COR-L47 (cell line): ENCODE measurements at regions not wholly inside any gene's neighbourhood (a gene's known extent, or its start where the extent isn't known, plus 50 kb on each side); places are given as distances from the start of the nearest gene placed in this dataset.
"Not testable (repeated sequence)": the region's sequence is repeated elsewhere in the genome, so short reads cannot be mapped to it uniquely, and the experiment has no call there.

Source experiments
- DNase-seq: peaks from one replicate; lab custom pipeline; 2025; lab: John Stamatoyannopoulos, UW

DNA sequence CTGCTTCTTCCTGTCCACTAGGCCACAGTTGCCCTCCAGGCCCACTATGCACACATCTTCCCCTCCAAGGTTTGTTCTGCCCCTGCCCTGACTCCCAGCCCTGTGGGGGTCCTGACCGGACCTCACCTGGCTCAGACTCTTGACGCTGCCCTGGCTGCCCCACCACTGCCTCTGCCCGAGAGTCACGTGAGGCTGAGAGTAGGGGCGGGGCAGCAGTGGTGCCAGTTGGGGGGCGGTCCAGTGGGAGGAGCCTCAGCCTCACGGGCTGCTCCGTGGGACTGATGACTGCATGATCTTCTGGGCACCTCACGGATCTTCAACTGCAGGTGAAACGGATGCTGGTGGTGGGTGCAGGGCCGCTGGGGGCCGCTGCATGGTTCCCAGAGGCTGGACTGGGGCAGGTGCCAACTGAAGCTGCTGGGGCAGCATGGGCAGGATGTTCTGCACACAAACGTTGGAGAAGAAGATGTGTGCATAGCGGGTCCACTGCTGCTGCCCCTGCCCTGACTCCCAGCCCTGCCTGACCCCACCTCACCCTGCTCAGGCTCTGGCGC is 77.6 kb downstream of the HHIPL2 start:
- DNase-seq = not testable (repeated sequence)

DNA sequence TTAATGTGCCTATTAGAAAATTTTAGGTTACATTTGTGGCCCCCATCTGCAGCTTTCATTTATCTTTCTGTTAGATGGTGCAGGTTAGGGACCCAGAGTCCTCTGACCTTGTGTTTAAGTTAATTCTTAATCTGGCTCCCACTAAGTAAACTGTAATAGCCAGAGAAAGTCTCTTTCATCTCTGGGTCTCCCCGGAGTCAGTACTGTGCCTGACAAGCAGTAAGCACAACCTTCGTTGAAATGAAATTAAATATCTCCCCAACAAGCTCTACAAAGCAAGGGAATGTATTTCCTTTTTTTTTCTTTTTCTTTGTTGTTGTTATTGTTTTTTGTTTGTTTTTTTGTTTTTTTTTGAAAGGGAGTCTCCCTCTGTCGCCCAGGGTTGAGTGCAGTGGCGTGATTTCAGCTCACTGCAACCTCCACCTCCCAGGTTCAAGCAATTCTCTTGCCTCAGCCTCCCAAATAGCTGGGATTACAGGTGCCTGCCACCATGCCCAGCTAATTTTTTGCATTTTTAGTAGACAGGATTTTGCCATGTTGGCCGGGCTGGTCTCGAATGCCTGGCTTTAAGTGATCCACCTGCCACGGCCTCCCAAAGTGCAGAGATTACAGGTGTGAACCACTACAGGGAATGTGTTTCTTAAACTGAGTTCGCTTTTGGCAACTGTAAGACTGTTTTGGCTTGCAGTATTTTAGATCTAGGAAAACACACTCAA is 81.6 kb downstream of the HHIPL2 start:
- DNase-seq = no peak

DNA sequence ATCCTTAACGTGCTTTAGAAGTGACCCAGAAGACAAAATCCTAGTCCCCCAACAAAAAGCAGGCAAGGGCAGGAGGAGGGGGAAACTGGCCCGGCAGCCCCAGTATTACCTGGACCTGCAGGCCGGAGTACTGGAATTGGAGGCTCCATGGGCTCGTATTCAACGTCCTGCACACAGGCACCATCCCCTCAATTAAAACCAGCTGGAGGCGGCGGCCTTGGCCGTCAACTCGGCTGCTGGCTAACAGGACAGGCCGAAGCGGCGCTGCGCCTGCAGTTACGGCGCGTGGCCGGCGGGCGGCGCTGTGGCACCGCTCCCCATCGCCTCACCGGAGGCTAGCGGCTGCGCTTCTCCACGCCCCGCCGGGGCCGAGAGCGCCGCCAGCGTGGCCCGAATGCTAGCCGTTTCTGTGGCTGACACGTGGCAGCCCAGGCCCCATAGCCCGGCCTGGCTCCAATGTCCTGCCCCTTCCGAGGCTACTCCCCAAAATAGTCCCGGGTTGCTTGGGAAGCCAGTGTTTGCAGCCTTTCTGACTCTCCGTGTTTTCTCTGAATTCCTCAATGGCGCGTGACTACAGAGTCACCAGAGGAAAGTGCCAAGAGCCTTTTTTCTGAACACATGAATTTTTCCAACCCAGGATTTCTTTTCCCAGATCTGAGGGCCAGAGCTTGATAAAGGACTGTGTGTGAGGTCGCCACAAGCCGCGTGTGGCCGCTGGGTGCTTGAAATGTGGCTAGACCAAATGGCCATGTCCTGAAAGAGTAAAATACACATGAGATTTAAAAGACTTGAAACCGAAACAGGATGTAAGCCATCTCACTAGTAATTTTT is 82.5 kb downstream of the HHIPL2 start:
- peak; percentile 74 for DNase-seq

DNA sequence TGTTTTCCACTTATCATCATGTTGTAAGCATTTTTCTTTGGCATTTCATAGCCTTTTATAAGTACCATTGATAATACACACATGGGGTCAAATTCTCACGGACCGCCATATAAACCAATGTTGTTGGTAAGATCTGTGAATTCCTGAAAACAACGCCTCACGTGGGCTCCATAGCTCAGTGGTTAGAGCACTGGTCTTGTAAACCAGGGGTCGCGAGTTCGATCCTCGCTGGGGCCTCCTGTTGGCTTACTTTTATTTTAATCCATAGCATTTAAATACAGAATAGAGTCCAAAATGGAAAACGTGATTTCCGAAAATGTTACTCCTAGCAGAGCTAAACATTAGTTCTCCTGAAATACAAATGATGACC is 83.1 kb downstream of the HHIPL2 start:
- peak; percentile 14 for DNase-seq

DNA sequence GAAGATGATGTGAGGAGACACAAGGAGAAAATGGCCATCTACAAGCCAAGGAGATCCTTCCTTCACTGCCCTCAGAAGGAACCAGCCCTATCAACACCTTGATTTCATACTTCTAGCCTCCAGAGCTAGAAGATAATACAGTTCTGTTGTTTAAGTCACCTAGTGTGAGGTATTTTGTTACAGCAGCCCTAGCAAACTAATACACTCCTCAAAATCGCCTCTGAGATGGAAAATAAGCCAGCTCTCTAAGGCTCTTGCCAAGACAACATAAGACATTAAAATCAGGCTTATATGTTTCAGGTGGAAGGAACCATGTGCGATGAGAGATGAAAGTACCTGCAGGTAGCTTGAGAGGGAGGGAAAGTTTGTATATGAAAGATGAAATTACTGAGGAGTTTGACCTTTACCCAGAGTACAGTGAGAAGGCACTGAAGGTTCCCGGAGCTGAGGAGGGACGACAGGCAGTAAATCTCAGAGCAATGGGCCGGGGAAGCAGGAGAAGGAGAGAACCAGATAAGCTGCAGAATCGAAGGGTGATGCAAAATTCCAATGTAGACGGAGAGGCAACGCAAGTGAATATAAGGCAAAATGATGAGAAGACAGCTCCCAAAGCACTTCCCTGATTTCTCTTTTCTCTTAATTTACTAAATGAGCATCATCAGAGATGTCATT is 84.7 kb downstream of the HHIPL2 start:
- no peak for DNase-seq

DNA sequence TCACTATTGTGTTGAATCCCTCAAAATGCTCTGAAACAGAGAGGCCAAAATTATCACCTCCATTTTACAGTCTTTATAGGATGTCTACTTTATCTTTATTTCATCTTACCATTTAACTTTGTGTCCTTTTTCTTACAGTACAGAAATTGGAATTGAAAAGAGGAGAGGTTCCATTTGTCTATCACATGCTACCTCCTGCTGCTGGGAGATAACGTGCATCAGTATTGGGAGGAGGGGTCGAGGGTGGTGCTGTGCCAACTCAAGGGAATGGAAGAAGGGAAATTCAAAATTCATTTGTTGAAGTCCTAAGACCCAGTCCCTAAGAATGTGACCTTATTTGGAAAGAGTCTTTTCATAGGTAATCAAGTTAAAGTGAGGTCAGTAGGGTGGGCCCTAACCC is 85.3 kb downstream of the HHIPL2 start:
- DNase-seq = no peak

DNA sequence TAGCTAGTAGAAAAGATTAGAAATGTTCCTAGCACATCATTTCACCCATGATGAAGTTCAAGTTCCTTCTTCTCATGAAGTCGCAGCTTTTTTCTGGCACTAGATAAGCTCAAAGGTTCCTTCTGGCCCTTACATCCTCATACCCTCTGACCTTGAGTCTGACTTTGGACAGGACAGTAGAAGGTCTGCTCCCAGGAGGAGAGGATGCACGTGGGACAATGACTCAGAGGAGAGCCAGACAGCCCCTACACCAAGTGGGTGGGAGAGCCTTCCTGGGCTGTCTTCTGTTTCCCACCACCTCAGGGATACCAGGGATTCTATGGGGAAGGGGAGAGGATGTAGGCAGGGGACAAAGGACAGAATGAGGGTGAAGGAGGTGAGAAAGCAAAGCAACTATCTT is 86.0 kb downstream of the HHIPL2 start:
- DNase-seq = no peak

DNA sequence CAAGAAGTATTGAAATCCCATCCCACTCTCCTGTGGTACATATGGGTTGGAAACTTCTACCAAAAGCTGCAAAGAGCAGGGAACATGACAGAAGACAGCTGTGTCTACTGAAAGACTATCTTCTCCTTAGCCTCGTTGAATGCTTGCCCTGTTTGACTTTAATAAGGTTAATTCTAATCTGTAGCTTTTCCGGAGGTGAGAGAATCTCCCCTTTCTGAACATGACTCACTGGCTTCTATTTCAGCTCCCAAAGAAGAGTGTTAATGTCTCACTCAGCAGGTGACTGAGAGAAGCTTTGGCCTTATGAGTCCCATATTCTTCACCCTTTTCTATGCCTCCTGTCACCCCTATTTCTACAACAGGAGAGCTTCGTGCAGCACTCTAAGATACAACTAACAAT is 88.3 kb downstream of the HHIPL2 start:
- DNase-seq = no peak

DNA sequence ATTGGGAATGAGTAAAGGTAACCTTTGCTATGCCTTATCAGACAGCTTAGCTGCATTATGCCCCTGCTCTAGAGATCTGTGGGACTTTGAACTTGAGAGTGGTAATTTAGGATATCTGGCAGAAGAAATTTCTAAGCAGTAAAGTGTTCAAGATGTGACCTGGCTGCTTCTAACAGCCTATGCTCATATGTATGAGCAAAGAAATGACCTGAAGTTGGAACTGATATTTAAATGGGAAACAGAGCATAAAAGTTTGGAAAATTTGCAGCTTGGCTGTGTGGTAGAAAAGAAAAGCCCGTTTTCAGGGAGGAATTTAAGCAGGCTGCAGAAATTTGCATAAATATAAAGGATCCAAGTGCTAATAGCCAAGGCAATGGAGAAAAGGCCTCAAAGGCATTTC is 90.4 kb downstream of the HHIPL2 start:
- no peak for DNase-seq

DNA sequence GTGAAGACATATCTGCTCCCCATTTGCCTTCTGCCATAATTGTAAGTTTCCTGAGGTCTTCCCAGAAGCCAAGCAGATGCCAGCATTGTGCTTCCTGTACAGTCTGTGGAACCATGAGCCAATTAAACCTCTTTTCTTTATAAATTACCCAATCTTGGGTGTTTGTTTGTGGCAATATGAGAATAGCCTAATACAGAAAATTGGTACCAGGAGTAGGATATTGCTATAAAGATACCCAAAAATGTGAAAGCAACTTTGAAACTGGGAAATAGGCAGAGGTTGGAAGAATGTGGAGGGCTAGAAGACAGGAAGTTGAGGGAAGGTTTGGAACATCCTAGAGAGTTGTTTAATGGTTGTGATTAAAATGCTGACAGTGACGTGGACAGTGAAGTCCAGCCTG is 90.8 kb downstream of the HHIPL2 start:
- no peak for DNase-seq

DNA sequence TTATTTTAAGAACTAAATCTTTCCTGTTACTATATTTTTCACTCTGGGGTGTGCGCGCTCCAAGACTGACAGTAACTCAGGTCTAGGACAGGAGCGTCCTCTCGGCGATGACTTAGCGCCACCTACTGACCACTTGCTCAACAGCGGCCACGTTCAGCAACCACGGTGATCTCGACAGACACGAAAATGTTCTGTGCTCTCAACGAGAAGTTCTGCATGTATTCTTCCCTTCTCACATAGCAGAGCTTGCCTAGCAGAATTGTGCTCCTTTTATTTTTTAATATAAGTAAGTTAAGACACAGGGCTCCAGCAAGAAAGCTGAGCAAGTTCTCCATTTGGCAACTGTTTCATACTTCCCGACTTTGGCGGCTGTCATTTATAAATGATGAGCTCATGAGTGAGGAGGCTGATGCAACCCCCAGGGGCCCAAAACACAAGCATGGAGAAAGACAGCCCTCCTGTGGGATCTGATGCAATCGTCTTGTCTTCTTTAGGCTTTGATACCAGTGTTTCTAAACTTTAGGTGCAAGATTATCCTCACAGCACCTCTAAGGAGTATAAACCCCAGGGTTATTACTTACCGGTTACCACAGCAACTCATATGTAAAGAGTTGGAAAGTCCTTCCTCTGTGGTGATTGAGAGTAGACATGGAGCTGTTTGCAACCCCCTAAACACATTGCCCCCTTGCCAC is 92.6 kb downstream of the HHIPL2 start:
- peak; percentile 64 for DNase-seq

DNA sequence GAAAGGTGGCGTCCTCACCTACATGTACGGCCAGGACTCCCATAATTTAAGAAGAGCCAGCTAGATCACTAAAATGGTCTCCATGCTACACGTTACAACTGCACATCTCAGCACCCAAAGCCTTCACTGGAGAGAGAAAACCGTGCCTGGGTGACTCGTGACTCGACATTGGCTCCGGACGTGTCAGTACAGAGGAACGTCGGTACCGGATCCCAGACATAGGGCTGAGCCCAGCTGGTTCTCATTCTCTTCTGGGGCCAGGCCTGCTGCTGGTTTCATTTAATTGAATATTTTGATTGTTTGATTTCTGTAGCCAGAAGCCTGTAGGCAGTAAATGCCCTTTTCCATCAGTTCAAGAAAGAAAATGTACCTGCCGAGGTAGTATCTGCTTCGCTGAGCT is 93.1 kb downstream of the HHIPL2 start:
- DNase-seq = no peak

DNA sequence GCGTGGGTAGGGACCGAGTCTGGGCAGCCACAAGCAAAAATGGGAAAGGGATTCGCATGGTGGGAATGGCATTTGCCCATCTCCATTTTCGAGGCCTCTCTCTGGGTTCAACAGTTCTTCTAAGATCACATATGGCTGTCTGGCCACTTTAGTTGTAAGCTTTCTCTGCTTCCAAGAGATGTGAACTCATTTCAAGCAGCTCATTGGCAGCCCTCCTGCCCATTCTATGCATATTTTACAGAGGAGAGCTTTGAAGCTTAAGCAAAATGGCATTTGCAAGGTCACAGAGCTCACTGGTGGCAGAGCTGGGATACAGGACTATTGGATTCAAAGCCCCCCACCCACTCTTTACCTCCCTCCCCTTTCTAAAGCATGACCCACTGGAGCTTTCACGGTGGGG is 93.7 kb downstream of the HHIPL2 start:
- no peak for DNase-seq

DNA sequence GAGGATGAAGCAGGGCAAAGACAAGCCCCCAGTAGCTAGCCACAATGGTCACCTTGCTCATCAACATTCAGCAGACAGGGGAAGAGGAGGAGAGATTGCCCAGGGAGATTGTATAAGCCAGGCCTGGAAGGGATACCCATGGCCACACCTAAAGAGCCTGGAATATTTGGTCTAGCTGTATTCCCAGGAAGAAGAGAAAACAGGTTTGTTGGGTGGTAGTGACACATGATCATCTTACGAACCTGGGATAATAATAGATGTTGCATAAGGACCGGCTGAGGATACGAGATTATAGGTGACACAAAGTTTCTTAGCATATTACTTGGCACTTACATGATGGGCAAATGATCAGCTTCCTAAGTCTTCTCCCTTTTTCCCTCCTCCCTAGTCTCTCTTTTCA is 95.9 kb downstream of the HHIPL2 start:
- DNase-seq = no peak

DNA sequence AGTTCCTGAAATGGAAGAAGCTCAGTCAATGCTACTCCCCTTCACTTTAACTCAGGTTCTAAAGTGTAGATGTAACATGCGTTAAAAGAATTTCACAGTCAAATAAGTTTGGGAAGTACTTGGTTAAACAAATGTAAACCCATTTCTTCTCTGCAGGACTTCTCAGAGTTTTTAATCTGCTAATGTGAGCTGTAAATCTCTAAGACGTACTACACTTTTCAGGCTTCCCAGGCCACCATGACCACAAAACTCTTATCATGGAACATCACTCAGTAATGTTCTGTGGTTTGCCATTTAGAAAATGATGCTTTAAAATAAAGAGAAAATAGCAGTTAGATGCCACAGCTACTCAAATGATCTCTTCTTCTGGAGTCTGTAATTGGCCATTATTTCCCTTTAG is 104.3 kb downstream of the HHIPL2 start:
- DNase-seq = no peak

DNA sequence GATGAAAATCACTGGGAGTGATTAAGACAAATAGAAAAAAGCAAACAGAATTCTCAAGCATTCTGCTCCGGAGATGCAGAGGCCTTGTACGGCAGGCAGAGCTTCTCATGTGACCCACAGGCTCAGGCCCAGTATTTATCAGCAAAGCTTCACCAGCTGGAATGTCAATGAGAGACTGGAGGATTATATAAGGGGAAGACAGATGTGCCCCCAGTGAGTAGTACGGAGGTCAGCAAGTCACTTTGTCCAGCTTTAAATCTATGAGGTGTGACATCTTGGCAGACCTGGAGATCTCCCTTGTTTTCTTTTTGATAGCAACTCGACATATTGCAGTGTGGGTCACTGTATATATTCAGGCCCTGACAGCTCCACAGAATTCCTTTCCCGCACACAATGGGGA is 106.8 kb downstream of the HHIPL2 start:
- no peak for DNase-seq

DNA sequence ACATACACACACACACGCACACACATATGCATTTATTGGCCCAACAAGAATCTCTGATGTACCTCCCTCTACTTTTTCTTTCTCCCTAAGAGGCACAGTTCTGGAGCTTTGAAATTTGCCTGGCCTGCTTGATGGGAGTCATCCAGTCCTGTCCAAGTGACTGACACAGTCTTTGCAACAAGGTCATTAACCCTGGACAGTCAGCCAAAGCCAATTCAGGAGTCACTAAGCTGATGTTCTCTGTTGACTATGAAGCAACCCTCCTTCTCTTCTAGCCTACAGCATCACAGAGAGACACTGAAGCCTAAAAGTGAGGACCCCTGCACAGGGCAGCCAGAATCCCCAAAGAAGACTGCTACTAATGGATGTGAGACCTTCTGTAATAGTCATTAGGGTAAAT is 123.1 kb downstream of the HHIPL2 start:
- DNase-seq = no peak

DNA sequence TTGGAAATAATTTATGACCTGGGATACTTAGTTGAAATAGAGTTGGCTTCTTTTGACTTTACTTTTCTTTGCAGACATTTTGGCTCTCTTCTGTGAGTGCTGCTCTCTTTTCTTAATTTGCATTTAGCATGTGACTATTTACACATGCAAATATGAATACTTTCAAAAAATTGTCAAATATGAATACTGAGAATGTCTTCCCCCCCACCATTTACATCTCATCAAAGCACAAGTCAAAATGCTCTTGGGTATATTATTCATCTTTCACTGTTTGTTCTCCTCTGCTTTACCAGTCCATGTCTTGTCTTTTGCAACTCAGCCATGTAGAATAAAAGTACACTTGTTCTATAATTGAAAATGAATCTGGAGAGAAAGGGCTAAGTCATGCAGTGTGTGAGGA is 126.5 kb downstream of the HHIPL2 start:
- no peak for DNase-seq

DNA sequence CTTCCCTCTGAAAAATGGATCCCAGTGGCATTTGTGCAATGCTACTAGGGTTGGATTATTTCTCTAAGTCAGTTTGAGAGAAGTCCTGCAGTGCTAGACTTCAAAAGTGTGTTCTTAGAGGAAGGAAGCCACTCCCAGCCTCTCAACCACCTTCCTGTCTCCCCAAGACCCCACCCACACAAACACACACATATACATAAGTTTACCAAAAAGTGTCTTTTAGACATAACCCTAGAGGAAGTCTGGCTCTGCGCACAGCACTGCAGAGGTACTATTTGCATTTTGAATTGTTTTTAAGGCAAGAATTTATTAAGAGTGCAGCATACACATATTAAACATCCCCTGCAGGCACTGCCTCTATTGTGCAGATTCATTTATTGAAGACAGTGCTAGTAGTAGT is 127.3 kb downstream of the HHIPL2 start:
- no peak for DNase-seq

DNA sequence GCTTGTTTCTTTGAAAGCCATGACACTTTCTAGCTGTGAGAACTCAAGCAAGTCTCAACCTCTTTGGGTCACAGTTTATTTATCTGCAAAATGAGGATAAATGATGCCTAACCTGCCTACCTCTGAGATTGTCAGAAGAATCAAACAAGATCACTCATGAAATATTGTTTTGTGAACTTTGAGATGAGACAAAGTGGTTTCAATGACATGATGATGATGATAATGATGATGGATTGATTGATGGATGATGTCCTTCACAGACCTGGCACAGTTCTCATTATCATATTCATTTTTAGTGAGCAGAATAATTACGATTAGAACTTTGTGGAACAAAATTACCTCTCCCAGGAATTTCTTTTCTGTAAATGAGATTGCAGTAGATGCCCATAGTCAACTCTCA is 129.2 kb downstream of the HHIPL2 start:
- DNase-seq = no peak

DNA sequence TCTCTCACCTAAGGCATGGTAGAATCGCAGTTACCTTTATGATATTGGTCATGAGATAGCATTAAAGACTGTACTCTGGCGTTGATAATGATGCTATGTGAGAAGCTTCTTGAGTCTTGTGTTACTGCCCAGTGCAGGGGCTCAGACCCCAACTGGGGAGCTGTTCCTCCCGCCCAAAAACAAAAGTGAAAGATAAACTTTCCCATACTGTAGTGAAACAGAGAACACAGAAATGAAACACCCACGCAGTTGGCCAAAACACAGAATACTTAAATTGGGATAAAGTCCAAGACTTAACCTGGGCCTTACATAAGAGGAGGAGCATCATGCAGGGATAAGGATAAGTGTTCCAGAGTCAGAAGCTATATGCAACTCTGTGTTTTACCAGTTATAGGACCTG is 130.6 kb downstream of the HHIPL2 start:
- DNase-seq = no peak
